ENCODE measurements at regions not wholly inside any gene's neighbourhood (a gene's known extent, or its start where the extent isn't known, plus 50 kb on each side); places are given as distances from the start of the nearest gene placed in this dataset.

- FAIRE-seq: no peak
- H3K27ac ChIP-seq (ENCODE audit: extremely low read length, insufficient read depth, low read length): no peak overlapping the region
- peaks cover 5% of the 10 kb centered on the region for H3K9me3 ChIP-seq (ENCODE audit: low read length)
- H3K4me3 ChIP-seq (replicated peaks in 1 of 3; ENCODE audit: insufficient read depth in 1 of 3, low read depth in 2 of 3, low read length in 3 of 3): no peak overlapping the region
- in situ Hi-C loops (cut with HindIII; ENCODE audit: extremely low pct_ligation_motif_present, low pct_unique_long_range_greater_than_20kb) (no loop called here), intact Hi-C loops (cut with micrococcal nuclease; ENCODE audit: unreplicated experiment) (no loop called here)
- no TSS peak for BruUV-seq (replicated peaks)
- no peak for DNase-seq (ENCODE audit: low spot score)
- H3K4me1 ChIP-seq (ENCODE audit: insufficient read depth, low read length): no peaks in the 10 kb centered on the region
- no peaks in the 10 kb centered on the region for H3K27me3 ChIP-seq (ENCODE audit: control insufficient read depth in 1 of 2, insufficient read depth in 2 of 2, low read length in 2 of 2)
- no peaks in the 10 kb centered on the region for H4K20me1 ChIP-seq (ENCODE audit: insufficient read depth, low read length)
- POLR2A ChIA-PET: no interaction called here
- no peak overlapping the region for H3K9ac ChIP-seq (ENCODE audit: insufficient read depth, low read depth, low read length)
- no peaks in the 10 kb centered on the region for H3K79me2 ChIP-seq (ENCODE audit: insufficient read depth, low read length)
- H3K36me3 ChIP-seq (replicated peaks in 1 of 2; ENCODE audit: control insufficient read depth in 1 of 2, insufficient read depth in 2 of 2, low read length in 2 of 2): no peaks in the 10 kb centered on the region
- CTCF ChIA-PET (ENCODE audit: low intra/inter-chr PET ratio, low total read pairs): no interaction called here
- no peak overlapping the region for H2AFZ ChIP-seq (ENCODE audit: low read length)
- WGBS (ENCODE audit: low lambda C conversion rate): 22% methylated on average over 7 of the region's 7 CpGs
- TF ChIP-seq, protein P1, sequence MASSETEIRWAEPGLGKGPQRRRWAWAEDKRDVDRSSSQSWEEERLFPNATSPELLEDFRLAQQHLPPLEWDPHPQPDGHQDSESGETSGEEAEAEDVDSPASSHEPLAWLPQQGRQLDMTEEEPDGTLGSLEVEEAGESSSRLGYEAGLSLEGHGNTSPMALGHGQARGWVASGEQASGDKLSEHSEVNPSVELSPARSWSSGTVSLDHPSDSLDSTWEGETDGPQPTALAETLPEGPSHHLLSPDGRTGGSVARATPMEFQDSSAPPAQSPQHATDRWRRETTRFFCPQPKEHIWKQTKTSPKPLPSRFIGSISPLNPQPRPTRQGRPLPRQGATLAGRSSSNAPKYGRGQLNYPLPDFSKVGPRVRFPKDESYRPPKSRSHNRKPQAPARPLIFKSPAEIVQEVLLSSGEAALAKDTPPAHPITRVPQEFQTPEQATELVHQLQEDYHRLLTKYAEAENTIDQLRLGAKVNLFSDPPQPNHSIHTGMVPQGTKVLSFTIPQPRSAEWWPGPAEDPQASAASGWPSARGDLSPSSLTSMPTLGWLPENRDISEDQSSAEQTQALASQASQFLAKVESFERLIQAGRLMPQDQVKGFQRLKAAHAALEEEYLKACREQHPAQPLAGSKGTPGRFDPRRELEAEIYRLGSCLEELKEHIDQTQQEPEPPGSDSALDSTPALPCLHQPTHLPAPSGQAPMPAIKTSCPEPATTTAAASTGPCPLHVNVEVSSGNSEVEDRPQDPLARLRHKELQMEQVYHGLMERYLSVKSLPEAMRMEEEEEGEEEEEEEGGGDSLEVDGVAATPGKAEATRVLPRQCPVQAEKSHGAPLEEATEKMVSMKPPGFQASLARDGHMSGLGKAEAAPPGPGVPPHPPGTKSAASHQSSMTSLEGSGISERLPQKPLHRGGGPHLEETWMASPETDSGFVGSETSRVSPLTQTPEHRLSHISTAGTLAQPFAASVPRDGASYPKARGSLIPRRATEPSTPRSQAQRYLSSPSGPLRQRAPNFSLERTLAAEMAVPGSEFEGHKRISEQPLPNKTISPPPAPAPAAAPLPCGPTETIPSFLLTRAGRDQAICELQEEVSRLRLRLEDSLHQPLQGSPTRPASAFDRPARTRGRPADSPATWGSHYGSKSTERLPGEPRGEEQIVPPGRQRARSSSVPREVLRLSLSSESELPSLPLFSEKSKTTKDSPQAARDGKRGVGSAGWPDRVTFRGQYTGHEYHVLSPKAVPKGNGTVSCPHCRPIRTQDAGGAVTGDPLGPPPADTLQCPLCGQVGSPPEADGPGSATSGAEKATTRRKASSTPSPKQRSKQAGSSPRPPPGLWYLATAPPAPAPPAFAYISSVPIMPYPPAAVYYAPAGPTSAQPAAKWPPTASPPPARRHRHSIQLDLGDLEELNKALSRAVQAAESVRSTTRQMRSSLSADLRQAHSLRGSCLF (CRISPR knock-in tag; IDR thresholded peaks at IDR 0.05; ENCODE audit: borderline replicate concordance): no peak
- TF ChIP-seq SATB2 (CRISPR knock-in tag; IDR thresholded peaks at IDR 0.05): no peak
- TF ChIP-seq MYNN (CRISPR knock-in tag; IDR thresholded peaks at IDR 0.05; ENCODE audit: low read depth): no peak
- no peak for TF ChIP-seq NR2F6 (IDR thresholded peaks at IDR 0.05)
- no peak for TF ChIP-seq NR2F6 (CRISPR knock-in tag; IDR thresholded peaks at IDR 0.05)
- no peak for TF ChIP-seq ZNF235 (CRISPR knock-in tag; IDR thresholded peaks at IDR 0.05; ENCODE audit: borderline replicate concordance)
- TF ChIP-seq FOXA1 (IDR thresholded peaks at IDR 0.05): no peak
- TF ChIP-seq FOXA1 (CRISPR knock-in tag; IDR thresholded peaks at IDR 0.05): no peak
- no peak overlapping the region for H3K4me2 ChIP-seq (ENCODE audit: low read depth, low read length)
- no peak for ATAC-seq
Measured at GRCh38 chr4:18440527-18441202, 419.1 kb upstream of the LCORL start.

All from HepG2 (cell line).